ENCODE measurements at regions not wholly inside any gene's neighbourhood (a gene's known extent, or its start where the extent isn't known, plus 50 kb on each side); places are given as distances from the start of the nearest gene placed in this dataset.

- H3K79me2 ChIP-seq (ENCODE audit: low read length) = no peaks in the 10 kb centered on the region
- H3K9ac ChIP-seq (ENCODE audit: low read length) = no peak overlapping the region
- peaks cover 26% of the 10 kb centered on the region for H3K4me1 ChIP-seq (ENCODE audit: low read length)
- H4K20me1 ChIP-seq (ENCODE audit: insufficient read depth, low read length) = no peaks in the 10 kb centered on the region
- no peak overlapping the region for H3K27ac ChIP-seq (ENCODE audit: low read length)
- H2AFZ ChIP-seq (ENCODE audit: low read depth, low read length) = no peak overlapping the region
- no peak for TF ChIP-seq EZH2phosphoT487 (IDR thresholded peaks at IDR 0.05; ENCODE audit: low read depth)
- TF ChIP-seq CTCF (IDR thresholded peaks at IDR 0.05; ENCODE audit: low read depth, low read length) = no peak
- no peak overlapping the region for H3K4me2 ChIP-seq (ENCODE audit: low read length)
- no peaks in the 10 kb centered on the region for H3K9me3 ChIP-seq (ENCODE audit: insufficient read depth, low read length)
- H3K27me3 ChIP-seq (ENCODE audit: low read depth, low read length) = no peaks in the 10 kb centered on the region
- no peaks in the 10 kb centered on the region for H3K36me3 ChIP-seq (replicated peaks; ENCODE audit: low read depth, low read length)
- no peak overlapping the region for H3K4me3 ChIP-seq (ENCODE audit: low read length)
These were observed 145.2 kb upstream of the BMPER start for GRCh38 chr7:33760146-33760545.

DNA sequence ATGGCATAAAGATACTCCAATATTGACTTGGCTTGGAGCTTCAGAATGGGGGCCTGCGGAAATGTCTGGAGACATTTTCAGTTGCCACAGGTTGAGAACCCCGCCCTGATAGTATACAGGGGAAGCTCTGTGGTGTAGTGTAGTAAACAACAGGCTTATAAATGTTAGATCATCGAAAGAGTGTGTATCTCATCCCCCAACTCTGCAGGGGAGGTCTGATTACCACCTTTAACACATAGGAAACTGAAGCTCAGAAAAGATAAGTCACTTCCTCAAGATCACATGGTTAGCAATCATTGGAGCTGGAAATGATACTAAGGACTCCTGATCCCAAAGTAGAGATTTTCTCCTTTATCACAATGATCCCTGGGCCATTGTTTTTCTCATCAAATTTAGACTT is 144.5 kb upstream of the BMPER start:
- no peaks in the 10 kb centered on the region for H3K79me2 ChIP-seq (ENCODE audit: low read length)
- H3K4me1 ChIP-seq (ENCODE audit: low read length) = peaks cover 26% of the 10 kb centered on the region
- H3K9ac ChIP-seq (ENCODE audit: low read length) = no peak overlapping the region
- no peaks in the 10 kb centered on the region for H3K27me3 ChIP-seq (ENCODE audit: low read depth, low read length)
- H3K27ac ChIP-seq (ENCODE audit: low read length) = no peak overlapping the region
- H4K20me1 ChIP-seq (ENCODE audit: insufficient read depth, low read length) = no peaks in the 10 kb centered on the region
- H2AFZ ChIP-seq (ENCODE audit: low read depth, low read length) = no peak overlapping the region
- H3K36me3 ChIP-seq (replicated peaks; ENCODE audit: low read depth, low read length) = no peaks in the 10 kb centered on the region
- 0 out of 2 replicates have a peak overlapping the region, but pooled peaks have one; percentile 35 for H3K4me2 ChIP-seq (ENCODE audit: low read length)
- H3K4me3 ChIP-seq (ENCODE audit: low read length) = no peak overlapping the region
- no peaks in the 10 kb centered on the region for H3K9me3 ChIP-seq (ENCODE audit: insufficient read depth, low read length)
- TF ChIP-seq CTCF (IDR thresholded peaks at IDR 0.05; ENCODE audit: low read depth, low read length) = no peak
- TF ChIP-seq EZH2phosphoT487 (IDR thresholded peaks at IDR 0.05; ENCODE audit: low read depth) = no peak

- no peak for TF ChIP-seq CTCF (IDR thresholded peaks at IDR 0.05; ENCODE audit: low read depth, low read length)
- no peak for TF ChIP-seq EZH2phosphoT487 (IDR thresholded peaks at IDR 0.05; ENCODE audit: low read depth)
- H3K27ac ChIP-seq (ENCODE audit: low read length) = peak overlapping the region; percentile 73
- no peaks in the 10 kb centered on the region for H3K79me2 ChIP-seq (ENCODE audit: low read length)
- H2AFZ ChIP-seq (ENCODE audit: low read depth, low read length) = 0 out of 2 replicates have a peak overlapping the region, but pooled peaks have one; percentile 4
- H3K4me2 ChIP-seq (ENCODE audit: low read length) = peak overlapping the region; percentile 35
- H3K4me1 ChIP-seq (ENCODE audit: low read length) = peaks cover 26% of the 10 kb centered on the region
- no peaks in the 10 kb centered on the region for H4K20me1 ChIP-seq (ENCODE audit: insufficient read depth, low read length)
- peak overlapping the region; percentile 16; the same call in 1 of the 2 replicates for H3K9ac ChIP-seq (ENCODE audit: low read length)
- no peaks in the 10 kb centered on the region for H3K36me3 ChIP-seq (replicated peaks; ENCODE audit: low read depth, low read length)
- H3K9me3 ChIP-seq (ENCODE audit: insufficient read depth, low read length) = no peaks in the 10 kb centered on the region
- H3K27me3 ChIP-seq (ENCODE audit: low read depth, low read length) = no peaks in the 10 kb centered on the region
- H3K4me3 ChIP-seq (ENCODE audit: low read length) = no peak overlapping the region
These were observed 143.8 kb upstream of the BMPER start for GRCh38 chr7:33761449-33762080.

GRCh38 chr7:33762151-33762910 is 143.0 kb upstream of the BMPER start:
- no peaks in the 10 kb centered on the region for H3K9me3 ChIP-seq (ENCODE audit: insufficient read depth, low read length)
- H2AFZ ChIP-seq (ENCODE audit: low read depth, low read length) = 0 out of 2 replicates have a peak overlapping the region, but pooled peaks have one; percentile 15
- no peaks in the 10 kb centered on the region for H4K20me1 ChIP-seq (ENCODE audit: insufficient read depth, low read length)
- peak overlapping the region; percentile 35 for H3K4me2 ChIP-seq (ENCODE audit: low read length)
- peaks cover 26% of the 10 kb centered on the region for H3K4me1 ChIP-seq (ENCODE audit: low read length)
- peak overlapping the region; percentile 73 for H3K27ac ChIP-seq (ENCODE audit: low read length)
- H3K79me2 ChIP-seq (ENCODE audit: low read length) = no peaks in the 10 kb centered on the region
- no peak for TF ChIP-seq EZH2phosphoT487 (IDR thresholded peaks at IDR 0.05; ENCODE audit: low read depth)
- no peak for TF ChIP-seq CTCF (IDR thresholded peaks at IDR 0.05; ENCODE audit: low read depth, low read length)
- H3K36me3 ChIP-seq (replicated peaks; ENCODE audit: low read depth, low read length) = no peaks in the 10 kb centered on the region
- H3K9ac ChIP-seq (ENCODE audit: low read length) = peak overlapping the region; percentile 16; the same call in 1 of the 2 replicates
- H3K4me3 ChIP-seq (ENCODE audit: low read length) = no peak overlapping the region
- no peaks in the 10 kb centered on the region for H3K27me3 ChIP-seq (ENCODE audit: low read depth, low read length)

Measured in OCI-LY3 (cell line).